ENCODE measurements at regions not wholly inside any gene's neighbourhood (a gene's known extent, or its start where the extent isn't known, plus 50 kb on each side); places are given as distances from the start of the nearest gene placed in this dataset.

DNA sequence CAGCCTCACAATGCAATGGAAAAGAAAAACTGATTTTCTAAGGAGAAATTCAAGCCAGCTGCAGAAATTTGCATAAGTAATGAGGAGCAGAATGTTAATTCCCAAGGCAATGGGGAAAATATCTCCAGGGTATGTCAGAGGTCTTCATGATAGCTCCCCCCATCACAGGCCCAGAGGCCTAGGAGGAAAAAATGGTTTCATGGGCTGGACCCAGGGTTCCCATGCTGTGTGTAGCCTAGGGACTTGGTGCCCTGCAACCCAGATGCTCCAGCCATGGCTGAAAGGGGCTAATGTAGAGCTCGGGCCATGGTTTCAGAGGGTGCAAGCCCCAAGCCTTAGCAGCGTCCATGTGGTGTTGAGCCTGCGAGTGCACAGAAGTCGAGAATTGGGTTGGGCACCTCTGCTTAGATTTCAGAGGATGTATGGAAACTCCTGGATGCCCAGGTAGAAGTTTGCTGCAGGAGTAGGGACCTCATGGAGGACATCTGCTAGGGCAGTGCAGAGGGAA lies 53.5 kb upstream of the TEX13C start:
- no peak for FAIRE-seq

More for the DNA sequence above, 53.5 kb upstream of the TEX13C start:
- Histone ChIP-seq H3K4me3 (ENCODE audit: low read length in 3 of 3) (no peak overlapping the region), H3K9me3 (ENCODE audit: control insufficient read depth in 2 of 3, insufficient read depth in 1 of 3, low read length in 3 of 3) (no peaks in the 10 kb centered on the region), H3K27me3 (ENCODE audit: control insufficient read depth, insufficient read depth, low read length) (no peaks in the 10 kb centered on the region), H3K9ac (ENCODE audit: low read length in 3 of 3) (no peak overlapping the region), H3K36me3 (ENCODE audit: control insufficient read depth in 2 of 3, insufficient read depth in 3 of 3, low read length in 3 of 3) (no peaks in the 10 kb centered on the region), H3K4me1 (ENCODE audit: control insufficient read depth in 2 of 3, insufficient read depth in 2 of 3, low read depth in 1 of 3, low read length in 3 of 3) (no peaks in the 10 kb centered on the region), H3K27ac (ENCODE audit: low read depth in 2 of 2, low read length in 2 of 2) (no peak overlapping the region)
- TF ChIP-seq, protein P1, sequence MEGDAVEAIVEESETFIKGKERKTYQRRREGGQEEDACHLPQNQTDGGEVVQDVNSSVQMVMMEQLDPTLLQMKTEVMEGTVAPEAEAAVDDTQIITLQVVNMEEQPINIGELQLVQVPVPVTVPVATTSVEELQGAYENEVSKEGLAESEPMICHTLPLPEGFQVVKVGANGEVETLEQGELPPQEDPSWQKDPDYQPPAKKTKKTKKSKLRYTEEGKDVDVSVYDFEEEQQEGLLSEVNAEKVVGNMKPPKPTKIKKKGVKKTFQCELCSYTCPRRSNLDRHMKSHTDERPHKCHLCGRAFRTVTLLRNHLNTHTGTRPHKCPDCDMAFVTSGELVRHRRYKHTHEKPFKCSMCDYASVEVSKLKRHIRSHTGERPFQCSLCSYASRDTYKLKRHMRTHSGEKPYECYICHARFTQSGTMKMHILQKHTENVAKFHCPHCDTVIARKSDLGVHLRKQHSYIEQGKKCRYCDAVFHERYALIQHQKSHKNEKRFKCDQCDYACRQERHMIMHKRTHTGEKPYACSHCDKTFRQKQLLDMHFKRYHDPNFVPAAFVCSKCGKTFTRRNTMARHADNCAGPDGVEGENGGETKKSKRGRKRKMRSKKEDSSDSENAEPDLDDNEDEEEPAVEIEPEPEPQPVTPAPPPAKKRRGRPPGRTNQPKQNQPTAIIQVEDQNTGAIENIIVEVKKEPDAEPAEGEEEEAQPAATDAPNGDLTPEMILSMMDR (IDR thresholded peaks at IDR 0.05; ENCODE audit: borderline replicate concordance, extremely low read depth, insufficient read depth) = no peak
- DNase-seq = no peak
- intact Hi-C loops (cut with DNase I) = no loop called here
